ENCODE measurements at regions not wholly inside any gene's neighbourhood (a gene's known extent, or its start where the extent isn't known, plus 50 kb on each side); places are given as distances from the start of the nearest gene placed in this dataset.

DNA sequence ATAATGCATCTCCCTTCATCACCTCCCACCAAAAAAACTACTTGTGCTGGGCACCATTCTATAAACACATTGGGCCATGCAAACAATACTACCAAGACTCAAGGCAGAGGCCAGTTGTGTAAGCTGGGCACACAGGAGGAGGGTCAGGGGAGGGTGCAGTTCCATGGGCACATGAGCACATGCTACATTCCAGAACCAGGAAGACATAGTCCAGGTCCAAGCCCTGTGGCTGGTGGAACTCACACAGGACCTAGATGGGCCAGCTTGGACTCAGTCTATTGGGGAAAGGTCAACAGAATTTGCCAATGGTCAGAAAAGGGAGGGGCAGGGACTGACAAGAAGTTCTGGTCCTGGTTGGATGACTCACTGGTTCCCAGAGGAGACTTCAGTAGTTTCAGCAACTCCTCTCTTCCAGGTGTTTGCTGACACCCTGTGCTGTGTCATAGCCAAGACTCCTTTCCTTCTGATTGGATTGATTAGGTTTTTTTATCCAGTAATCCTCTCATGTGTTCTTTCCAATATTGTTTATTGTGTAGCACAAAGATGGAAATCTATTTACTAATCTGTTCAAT, 249.7 kb downstream of the C1orf94 start:
- no peaks in the 10 kb centered on the region for H3K27me3 ChIP-seq (ENCODE audit: insufficient read depth, poor library complexity, severe bottlenecking)
- TF ChIP-seq, protein P1, sequence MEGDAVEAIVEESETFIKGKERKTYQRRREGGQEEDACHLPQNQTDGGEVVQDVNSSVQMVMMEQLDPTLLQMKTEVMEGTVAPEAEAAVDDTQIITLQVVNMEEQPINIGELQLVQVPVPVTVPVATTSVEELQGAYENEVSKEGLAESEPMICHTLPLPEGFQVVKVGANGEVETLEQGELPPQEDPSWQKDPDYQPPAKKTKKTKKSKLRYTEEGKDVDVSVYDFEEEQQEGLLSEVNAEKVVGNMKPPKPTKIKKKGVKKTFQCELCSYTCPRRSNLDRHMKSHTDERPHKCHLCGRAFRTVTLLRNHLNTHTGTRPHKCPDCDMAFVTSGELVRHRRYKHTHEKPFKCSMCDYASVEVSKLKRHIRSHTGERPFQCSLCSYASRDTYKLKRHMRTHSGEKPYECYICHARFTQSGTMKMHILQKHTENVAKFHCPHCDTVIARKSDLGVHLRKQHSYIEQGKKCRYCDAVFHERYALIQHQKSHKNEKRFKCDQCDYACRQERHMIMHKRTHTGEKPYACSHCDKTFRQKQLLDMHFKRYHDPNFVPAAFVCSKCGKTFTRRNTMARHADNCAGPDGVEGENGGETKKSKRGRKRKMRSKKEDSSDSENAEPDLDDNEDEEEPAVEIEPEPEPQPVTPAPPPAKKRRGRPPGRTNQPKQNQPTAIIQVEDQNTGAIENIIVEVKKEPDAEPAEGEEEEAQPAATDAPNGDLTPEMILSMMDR (IDR thresholded peaks at IDR 0.05; ENCODE audit: insufficient read depth, low read length) = no peak
- no peak for TF ChIP-seq SPI1 (IDR thresholded peaks at IDR 0.05; ENCODE audit: borderline replicate concordance, low read depth)
- TF ChIP-seq GABPA (IDR thresholded peaks at IDR 0.05; ENCODE audit: low read depth) = no peak
- H3K4me3 ChIP-seq (replicated peaks; ENCODE audit: insufficient read depth, low read length) = no peak overlapping the region
- H3K27ac ChIP-seq (replicated peaks) = no peak overlapping the region
- no peak for DNase-seq (ENCODE audit: low read depth in 1 of 2, low spot score in 1 of 2)

DNA sequence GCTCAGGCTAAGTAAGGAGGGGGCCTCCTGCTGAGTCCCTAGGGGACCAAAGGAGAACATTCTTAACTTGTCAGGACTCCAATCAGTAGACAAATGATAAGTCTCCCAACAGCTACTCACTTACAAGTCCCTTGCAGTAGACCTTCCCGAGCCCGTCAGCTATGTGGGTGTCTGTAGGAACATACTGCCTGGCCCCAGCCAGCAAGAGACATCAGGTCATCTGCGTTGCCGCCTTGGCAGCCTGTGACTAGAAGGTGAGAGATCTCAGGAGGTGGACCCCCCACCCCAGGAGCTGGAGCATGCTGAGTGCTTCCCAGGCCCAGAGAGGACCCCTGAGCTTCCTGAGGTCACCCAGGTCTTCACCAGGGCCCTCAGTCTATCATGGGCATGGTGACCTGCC, 250.5 kb downstream of the C1orf94 start:
- DNase-seq (ENCODE audit: low read depth in 1 of 2, low spot score in 1 of 2) = no peak
- TF ChIP-seq SPI1 (IDR thresholded peaks at IDR 0.05; ENCODE audit: borderline replicate concordance, low read depth) (no peak), POLR2AphosphoS5 (IDR thresholded peaks at IDR 0.05; ENCODE audit: low read depth) (no peak), GABPA (IDR thresholded peaks at IDR 0.05; ENCODE audit: low read depth) (no peak)
- TF ChIP-seq, protein P2, sequence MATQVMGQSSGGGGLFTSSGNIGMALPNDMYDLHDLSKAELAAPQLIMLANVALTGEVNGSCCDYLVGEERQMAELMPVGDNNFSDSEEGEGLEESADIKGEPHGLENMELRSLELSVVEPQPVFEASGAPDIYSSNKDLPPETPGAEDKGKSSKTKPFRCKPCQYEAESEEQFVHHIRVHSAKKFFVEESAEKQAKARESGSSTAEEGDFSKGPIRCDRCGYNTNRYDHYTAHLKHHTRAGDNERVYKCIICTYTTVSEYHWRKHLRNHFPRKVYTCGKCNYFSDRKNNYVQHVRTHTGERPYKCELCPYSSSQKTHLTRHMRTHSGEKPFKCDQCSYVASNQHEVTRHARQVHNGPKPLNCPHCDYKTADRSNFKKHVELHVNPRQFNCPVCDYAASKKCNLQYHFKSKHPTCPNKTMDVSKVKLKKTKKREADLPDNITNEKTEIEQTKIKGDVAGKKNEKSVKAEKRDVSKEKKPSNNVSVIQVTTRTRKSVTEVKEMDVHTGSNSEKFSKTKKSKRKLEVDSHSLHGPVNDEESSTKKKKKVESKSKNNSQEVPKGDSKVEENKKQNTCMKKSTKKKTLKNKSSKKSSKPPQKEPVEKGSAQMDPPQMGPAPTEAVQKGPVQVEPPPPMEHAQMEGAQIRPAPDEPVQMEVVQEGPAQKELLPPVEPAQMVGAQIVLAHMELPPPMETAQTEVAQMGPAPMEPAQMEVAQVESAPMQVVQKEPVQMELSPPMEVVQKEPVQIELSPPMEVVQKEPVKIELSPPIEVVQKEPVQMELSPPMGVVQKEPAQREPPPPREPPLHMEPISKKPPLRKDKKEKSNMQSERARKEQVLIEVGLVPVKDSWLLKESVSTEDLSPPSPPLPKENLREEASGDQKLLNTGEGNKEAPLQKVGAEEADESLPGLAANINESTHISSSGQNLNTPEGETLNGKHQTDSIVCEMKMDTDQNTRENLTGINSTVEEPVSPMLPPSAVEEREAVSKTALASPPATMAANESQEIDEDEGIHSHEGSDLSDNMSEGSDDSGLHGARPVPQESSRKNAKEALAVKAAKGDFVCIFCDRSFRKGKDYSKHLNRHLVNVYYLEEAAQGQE (IDR thresholded peaks at IDR 0.05; ENCODE audit: insufficient replicate concordance, low read depth) = no peak
- TF ChIP-seq, protein P1 (IDR thresholded peaks at IDR 0.05; ENCODE audit: insufficient read depth, low read length) = no peak
- Histone ChIP-seq H3K4me3 (replicated peaks; ENCODE audit: insufficient read depth, low read length) (no peak overlapping the region), H3K27ac (replicated peaks) (no peak overlapping the region), H3K27me3 (ENCODE audit: insufficient read depth, poor library complexity, severe bottlenecking) (no peaks in the 10 kb centered on the region)

- Histone ChIP-seq H3K27ac (replicated peaks) (no peak overlapping the region), H3K27me3 (ENCODE audit: insufficient read depth, poor library complexity, severe bottlenecking) (no peaks in the 10 kb centered on the region), H3K4me3 (replicated peaks; ENCODE audit: insufficient read depth, low read length) (no peak overlapping the region)
- no peak for TF ChIP-seq GABPA (IDR thresholded peaks at IDR 0.05; ENCODE audit: low read depth)
- TF ChIP-seq, protein P2 (IDR thresholded peaks at IDR 0.05; ENCODE audit: insufficient replicate concordance, low read depth) = no peak
- no peak for TF ChIP-seq SPI1 (IDR thresholded peaks at IDR 0.05; ENCODE audit: borderline replicate concordance, low read depth)
- TF ChIP-seq POLR2AphosphoS5 (IDR thresholded peaks at IDR 0.05; ENCODE audit: low read depth) = no peak
- TF ChIP-seq, protein P1 (IDR thresholded peaks at IDR 0.05; ENCODE audit: insufficient read depth, low read length) = no peak
- no peak for DNase-seq (ENCODE audit: low read depth in 1 of 2, low spot score in 1 of 2)
These were observed 256.4 kb downstream of the C1orf94 start for GRCh38 chr1:34433099-34433498.

GRCh38 chr1:34436836-34437235, 260.1 kb downstream of the C1orf94 start:
- Histone ChIP-seq H3K4me3 (replicated peaks; ENCODE audit: insufficient read depth, low read length) (no peak overlapping the region), H3K27me3 (ENCODE audit: insufficient read depth, poor library complexity, severe bottlenecking) (peaks cover 2% of the 10 kb centered on the region), H3K27ac (replicated peaks) (no peak overlapping the region)
- DNase-seq (ENCODE audit: low read depth in 1 of 2, low spot score in 1 of 2) = no peak
- no peak for TF ChIP-seq SPI1 (IDR thresholded peaks at IDR 0.05; ENCODE audit: borderline replicate concordance, low read depth)
- no peak for TF ChIP-seq GABPA (IDR thresholded peaks at IDR 0.05; ENCODE audit: low read depth)
- TF ChIP-seq, protein P2 (IDR thresholded peaks at IDR 0.05; ENCODE audit: insufficient replicate concordance, low read depth) = no peak
- TF ChIP-seq POLR2AphosphoS5 (IDR thresholded peaks at IDR 0.05; ENCODE audit: low read depth) = no peak
- TF ChIP-seq, protein P1 (IDR thresholded peaks at IDR 0.05; ENCODE audit: insufficient read depth, low read length) = no peak

Data from HL-60 (cell line).